SK-N-SH (cell line): ENCODE measurements at regions not wholly inside any gene's neighbourhood (a gene's known extent, or its start where the extent isn't known, plus 50 kb on each side); places are given as distances from the start of the nearest gene placed in this dataset.

Source experiments
- CHD2 ChIP-seq: fragments of 150-350 bp; IDR thresholded peaks from 2 replicates; pipeline ENCODE4 v1.6.1; 2018; ENCODE audit warnings: low read length; ENCODE audit not compliant: partially characterized antibody
- ELF1 ChIP-seq: IDR thresholded peaks from 2 replicates; pipeline ENCODE4 v1.4.0; 2012
- FOXM1 ChIP-seq: IDR thresholded peaks from 2 replicates; pipeline ENCODE4 v1.4.0; 2012; ENCODE audit warnings: low read depth, mild to moderate bottlenecking
- JUND ChIP-seq: IDR thresholded peaks from 2 replicates; pipeline ENCODE4 v1.4.0; 2012
- POLR2AphosphoS5 ChIP-seq: IDR thresholded peaks from 2 replicates; pipeline ENCODE4 v1.6.1; 2012; ENCODE audit warnings: low read depth, low read length
- RAD21 ChIP-seq: IDR thresholded peaks from 2 replicates; pipeline ENCODE4 v1.6.1; 2012; ENCODE audit warnings: mild to moderate bottlenecking, low read length
- RCOR1 ChIP-seq: fragments of 150-350 bp; IDR thresholded peaks from 2 replicates; pipeline ENCODE4 v1.6.1; 2017; ENCODE audit warnings: antibody characterized with exemption, low read length
- SIN3A ChIP-seq: IDR thresholded peaks from 2 replicates; pipeline ENCODE4 v1.6.1; 2012; ENCODE audit warnings: low read depth, mild to moderate bottlenecking, low read length, moderate library complexity, borderline replicate concordance
- SMC3 ChIP-seq: IDR thresholded peaks from 2 replicates; pipeline ENCODE4 v1.6.1; 2012; ENCODE audit warnings: low read depth, low read length, improper control_type of control experiment
- TCF12 ChIP-seq: IDR thresholded peaks from 2 replicates; pipeline ENCODE4 v1.4.0; 2012
- TF ChIP-seq, protein P1 (sequence below): IDR thresholded peaks from 2 replicates; pipeline ENCODE4 v1.4.0; 2012; ENCODE audit warnings: low read depth
- TF ChIP-seq, protein P2 (sequence below): fragments of 200-600 bp; sonication (generic); IDR thresholded peaks from 2 replicates; pipeline ENCODE4 v1.6.1; 2017; ENCODE audit warnings: antibody characterized with exemption, mild to moderate bottlenecking, moderate library complexity
- TF ChIP-seq, protein P3 (sequence below): IDR thresholded peaks from 2 replicates; pipeline ENCODE4 v1.4.0; 2012; ENCODE audit warnings: low read depth, borderline replicate concordance

DNA sequence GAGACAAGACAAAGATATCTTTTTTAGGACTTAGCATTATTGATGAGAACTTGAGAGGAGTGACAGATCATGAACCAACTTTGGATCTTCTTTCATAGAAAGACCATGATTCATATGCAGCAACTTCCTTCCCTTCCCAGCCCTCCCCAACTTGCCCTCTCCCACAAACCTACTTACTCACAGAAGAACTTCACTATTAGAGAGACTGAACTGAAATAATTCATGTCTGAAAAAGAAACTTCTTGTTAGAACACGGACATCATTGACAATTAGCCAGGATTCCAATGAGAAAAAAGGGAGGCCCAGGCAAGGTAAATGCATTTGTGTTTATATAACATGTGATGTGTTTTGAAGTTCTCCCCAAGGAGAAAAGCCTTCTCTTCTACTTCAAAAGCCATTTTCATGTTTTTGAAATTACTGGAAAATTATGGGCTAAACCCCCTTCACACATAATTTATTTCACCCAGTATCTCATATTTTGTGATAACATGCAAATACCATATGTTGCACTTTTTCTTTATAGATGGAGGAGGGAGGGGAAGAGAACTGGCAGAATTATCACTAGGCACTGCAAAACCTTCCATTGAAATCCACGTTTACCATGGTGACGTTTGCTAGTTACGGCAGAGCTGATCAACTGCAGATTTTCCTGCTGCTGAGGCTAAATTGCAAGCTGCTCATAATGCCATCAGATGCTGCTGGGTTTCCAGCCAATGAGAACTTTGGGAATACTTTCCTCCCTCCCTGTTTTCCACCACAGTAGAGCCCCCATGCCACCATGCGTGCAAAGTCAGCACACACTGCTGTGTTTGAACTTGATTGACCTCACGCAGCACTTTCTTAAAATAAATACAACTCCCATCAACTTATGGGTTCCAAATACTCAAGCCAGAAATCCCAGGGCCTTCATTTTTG lies 294.7 kb downstream of the MEIS1 start:
- TF ChIP-seq, protein P1, sequence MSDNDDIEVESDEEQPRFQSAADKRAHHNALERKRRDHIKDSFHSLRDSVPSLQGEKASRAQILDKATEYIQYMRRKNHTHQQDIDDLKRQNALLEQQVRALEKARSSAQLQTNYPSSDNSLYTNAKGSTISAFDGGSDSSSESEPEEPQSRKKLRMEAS: no peak
- TF ChIP-seq, protein P2, sequence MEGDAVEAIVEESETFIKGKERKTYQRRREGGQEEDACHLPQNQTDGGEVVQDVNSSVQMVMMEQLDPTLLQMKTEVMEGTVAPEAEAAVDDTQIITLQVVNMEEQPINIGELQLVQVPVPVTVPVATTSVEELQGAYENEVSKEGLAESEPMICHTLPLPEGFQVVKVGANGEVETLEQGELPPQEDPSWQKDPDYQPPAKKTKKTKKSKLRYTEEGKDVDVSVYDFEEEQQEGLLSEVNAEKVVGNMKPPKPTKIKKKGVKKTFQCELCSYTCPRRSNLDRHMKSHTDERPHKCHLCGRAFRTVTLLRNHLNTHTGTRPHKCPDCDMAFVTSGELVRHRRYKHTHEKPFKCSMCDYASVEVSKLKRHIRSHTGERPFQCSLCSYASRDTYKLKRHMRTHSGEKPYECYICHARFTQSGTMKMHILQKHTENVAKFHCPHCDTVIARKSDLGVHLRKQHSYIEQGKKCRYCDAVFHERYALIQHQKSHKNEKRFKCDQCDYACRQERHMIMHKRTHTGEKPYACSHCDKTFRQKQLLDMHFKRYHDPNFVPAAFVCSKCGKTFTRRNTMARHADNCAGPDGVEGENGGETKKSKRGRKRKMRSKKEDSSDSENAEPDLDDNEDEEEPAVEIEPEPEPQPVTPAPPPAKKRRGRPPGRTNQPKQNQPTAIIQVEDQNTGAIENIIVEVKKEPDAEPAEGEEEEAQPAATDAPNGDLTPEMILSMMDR: no peak
- TF ChIP-seq FOXM1 (no peak), TCF12 (no peak), RCOR1 (no peak), POLR2AphosphoS5 (no peak), SMC3 (no peak), RAD21 (no peak), SIN3A (no peak), ELF1 (no peak), CHD2 (no peak), JUND (no peak)
- TF ChIP-seq, protein P3, sequence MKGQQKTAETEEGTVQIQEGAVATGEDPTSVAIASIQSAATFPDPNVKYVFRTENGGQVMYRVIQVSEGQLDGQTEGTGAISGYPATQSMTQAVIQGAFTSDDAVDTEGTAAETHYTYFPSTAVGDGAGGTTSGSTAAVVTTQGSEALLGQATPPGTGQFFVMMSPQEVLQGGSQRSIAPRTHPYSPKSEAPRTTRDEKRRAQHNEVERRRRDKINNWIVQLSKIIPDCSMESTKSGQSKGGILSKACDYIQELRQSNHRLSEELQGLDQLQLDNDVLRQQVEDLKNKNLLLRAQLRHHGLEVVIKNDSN: no peak
